GM13976 (cell line): ENCODE measurements at regions not wholly inside any gene's neighbourhood (a gene's known extent, or its start where the extent isn't known, plus 50 kb on each side); places are given as distances from the start of the nearest gene placed in this dataset.

Experiments
- DNase-seq: peaks from one replicate; pipeline ENCODE4 v3.0.0; 2012; ENCODE audit warnings: low spot score
- in situ Hi-C: fragments of 300-500 bp; cut with MboI; formaldehyde crosslinking; loops from one replicate; pipeline ENCODE4 v1.12.0; 2022; ENCODE audit warnings: low sequenced_read_pairs, mixed read lengths, inconsistent platforms; ENCODE audit not compliant: unreplicated experiment
- TF ChIP-seq, protein P1 (sequence below): IDR thresholded peaks from 2 replicates; pipeline ENCODE4 v1.5.1; 2012; ENCODE audit warnings: borderline replicate concordance, mild to moderate bottlenecking; ENCODE audit not compliant: insufficient read depth; ENCODE audit errors: extremely low read depth, missing control alignments, control extremely low read depth

DNA sequence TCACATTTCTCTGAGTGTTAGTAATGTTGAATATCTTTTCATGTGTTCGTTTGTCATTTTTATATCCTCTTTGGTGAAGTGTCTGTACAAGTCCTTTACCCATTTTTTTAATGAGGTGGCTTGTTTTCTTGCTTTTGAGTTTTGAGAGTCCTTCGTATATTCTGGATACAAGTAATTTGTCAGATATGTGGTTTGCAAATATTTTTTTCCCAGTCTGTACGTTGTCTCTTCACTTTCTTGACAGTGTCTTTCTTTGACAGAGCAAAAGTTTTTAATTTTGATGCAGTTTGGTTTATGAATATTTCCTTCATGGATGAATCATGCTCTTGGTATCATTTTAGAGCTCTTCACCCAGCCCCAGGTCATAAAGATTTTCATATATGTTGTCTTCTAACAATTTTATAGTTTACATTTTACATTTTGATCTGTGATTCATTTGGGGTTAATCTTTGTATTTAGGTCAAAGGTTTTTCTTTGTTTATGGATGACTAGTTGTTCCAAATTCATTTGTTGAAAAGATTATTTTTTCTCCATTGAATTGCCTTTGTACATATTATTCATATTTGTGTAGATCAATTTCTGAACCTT is 152.5 kb downstream of the MRPL14 start:
- TF ChIP-seq, protein P1, sequence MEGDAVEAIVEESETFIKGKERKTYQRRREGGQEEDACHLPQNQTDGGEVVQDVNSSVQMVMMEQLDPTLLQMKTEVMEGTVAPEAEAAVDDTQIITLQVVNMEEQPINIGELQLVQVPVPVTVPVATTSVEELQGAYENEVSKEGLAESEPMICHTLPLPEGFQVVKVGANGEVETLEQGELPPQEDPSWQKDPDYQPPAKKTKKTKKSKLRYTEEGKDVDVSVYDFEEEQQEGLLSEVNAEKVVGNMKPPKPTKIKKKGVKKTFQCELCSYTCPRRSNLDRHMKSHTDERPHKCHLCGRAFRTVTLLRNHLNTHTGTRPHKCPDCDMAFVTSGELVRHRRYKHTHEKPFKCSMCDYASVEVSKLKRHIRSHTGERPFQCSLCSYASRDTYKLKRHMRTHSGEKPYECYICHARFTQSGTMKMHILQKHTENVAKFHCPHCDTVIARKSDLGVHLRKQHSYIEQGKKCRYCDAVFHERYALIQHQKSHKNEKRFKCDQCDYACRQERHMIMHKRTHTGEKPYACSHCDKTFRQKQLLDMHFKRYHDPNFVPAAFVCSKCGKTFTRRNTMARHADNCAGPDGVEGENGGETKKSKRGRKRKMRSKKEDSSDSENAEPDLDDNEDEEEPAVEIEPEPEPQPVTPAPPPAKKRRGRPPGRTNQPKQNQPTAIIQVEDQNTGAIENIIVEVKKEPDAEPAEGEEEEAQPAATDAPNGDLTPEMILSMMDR: no peak
- in situ Hi-C loops: no loop called here
- DNase-seq: no peak

DNA sequence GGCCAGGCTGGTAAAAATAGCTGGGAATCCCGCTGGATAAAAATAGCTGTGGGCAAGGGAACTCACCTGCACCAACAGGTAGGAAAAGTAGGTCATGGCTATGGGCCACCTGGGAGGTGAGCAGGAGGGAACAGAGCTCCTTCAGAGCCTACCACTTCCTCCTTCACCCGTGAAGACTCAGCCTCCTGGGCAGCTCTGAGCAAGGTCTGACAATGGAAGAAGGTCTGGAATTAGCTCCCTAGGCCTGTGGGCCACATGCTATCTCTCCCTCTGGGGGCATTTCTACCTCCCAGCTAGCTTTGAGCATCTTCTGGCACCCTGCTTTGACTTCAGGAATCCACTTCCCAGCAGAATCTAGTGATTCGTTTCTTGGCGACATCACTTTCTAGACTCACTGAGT is 153.9 kb downstream of the MRPL14 start:
- no peak for DNase-seq
- in situ Hi-C loops: no loop called here
- TF ChIP-seq, protein P1: no peak

DNA sequence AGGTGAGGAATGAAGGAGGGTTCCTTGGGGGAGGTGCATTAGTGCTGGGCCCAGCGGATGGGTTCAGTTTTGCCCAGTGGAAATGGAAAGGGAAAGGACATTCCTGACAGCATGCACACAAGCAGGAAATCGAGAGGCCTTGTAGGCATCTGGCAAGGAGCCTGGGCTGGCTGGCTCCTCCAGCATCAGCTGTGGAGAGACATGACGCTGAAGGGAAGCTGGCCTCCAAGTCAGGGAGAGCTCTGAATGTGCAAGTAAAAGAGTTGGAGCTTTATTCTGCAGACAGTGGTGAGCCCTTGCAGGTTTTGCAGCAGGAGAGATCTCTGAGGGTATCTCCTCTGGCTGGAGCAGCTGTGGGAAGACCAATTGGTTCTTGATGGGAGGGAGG is 154.3 kb downstream of the MRPL14 start:
- TF ChIP-seq, protein P1: no peak
- no peak for DNase-seq
- in situ Hi-C loops: no loop called here

DNA sequence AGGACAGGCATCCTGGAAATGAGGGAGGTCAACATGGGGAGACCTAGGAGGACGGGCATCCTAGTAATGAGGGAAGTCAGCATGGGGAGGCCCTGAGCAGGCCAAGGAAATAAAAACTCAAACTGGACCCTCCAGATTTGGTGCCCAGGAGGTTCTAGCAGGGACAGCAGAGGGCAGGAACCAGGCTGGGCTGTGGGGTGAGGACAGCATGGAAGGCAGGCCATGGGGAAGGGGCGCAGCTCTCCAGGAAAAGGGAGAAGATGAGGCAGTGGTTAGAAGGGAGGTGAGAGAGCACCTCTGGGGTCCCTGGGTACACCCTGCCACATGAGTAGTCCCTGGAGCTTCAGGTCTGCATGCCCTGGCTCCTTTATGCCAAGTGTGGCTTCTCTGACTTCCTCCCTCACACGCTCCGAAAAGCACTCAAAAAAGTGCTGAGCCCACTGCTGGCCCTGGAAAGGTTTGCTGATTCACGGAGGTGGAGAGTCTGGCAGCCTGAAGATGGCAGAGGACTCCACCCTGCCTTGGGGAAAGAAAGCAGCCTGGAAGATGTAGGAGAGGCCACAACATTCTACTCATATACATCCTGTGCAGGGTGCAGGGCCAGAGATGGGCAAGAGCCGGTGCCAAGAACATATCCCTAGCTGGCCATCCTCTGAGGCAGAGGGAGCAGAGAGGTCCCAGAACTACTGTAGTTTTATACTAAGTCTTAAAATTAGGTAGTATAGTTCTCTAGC is 154.9 kb downstream of the MRPL14 start:
- in situ Hi-C loops: no loop called here
- DNase-seq: no peak
- TF ChIP-seq, protein P1: no peak

DNA sequence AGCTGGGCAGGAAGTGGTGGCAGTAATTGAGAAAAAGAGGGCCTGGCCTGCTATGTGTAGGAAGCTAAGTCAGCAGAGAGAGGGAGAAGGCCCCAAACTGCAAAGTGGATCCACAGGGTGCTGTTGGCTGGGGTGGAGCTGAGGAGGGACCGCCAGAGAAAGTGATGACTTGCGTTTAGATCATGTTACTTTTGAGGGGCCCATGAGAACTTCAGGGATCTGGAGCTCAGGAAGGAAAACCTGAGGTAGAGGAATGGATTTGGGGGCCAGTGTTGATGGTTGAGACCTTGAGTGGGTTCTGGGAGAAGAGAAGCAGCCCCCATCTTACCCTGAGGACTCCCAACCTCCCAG is 155.5 kb downstream of the MRPL14 start:
- TF ChIP-seq, protein P1: no peak
- in situ Hi-C loops: no loop called here
- no peak for DNase-seq

DNA sequence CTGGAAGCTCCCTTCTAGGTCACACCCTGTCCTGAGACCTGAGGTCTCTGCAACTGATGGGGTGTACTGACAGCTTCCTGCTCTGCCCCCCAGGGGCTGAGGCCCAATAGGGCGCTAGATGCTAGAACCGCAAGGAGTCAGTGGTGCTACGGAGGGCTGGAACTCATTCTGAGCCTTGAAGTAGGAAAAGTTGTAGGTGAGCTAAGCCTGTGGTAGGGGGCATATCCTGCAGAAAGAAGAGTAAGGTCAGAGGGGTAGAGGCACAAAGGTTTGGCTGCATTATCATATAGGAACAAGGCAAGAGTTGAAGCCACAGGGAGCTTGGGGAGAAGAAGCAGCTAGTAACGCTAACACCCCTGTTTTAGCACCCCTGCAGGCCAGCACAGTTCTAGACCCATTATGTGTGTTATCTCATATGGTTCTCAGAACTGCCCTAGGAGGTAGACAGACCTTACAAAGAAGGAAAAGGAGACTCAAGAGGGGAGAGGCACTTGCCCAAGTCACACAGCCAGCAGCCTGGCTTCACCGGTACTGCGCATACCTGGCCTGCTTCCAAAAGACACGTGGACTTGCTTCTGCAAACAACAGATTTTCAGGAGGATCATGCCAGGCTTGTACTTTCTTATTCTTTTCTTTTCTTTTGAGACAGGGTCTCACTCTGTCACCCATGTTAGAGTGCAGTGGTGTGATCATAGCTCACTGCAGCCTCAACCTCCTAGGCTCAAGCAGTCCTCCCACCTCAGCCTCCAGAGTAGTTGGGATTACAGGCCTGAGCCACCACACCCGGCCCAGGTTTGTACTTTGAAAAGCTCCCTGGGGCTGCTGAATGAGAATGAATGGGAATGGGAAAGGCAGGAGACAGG is 156.1 kb downstream of the MRPL14 start:
- TF ChIP-seq, protein P1: no peak
- in situ Hi-C loops: no loop called here
- DNase-seq: no peak
